Activated B cell treated with CpG ODN at 0.5 μM for 24 hours (primary cell): ENCODE measurements at regions not wholly inside any gene's neighbourhood (a gene's known extent, or its start where the extent isn't known, plus 50 kb on each side); places are given as distances from the start of the nearest gene placed in this dataset.
"Not testable (repeated sequence)": the region's sequence is repeated elsewhere in the genome, so short reads cannot be mapped to it uniquely, and the experiment has no call there.

Experiments used
- ATAC-seq: fragments of 200-7000 bp; cut with Tn5 transposase; one replicate; pipeline ENCODE4 v1.10.0; 2021; ENCODE audit warnings: low read depth, mild to moderate bottlenecking, moderate library complexity
- CTCF ChIA-PET: fragments of 350-600 bp; sonication (Branson Sonifier 250); formaldehyde crosslinking; loops from one replicate; lab custom pipeline; 2021; ENCODE audit warnings: antibody characterized with exemption; lab: Charles Lee
- POLR2A ChIA-PET: fragments of 350-600 bp; sonication (Branson Sonifier 250); formaldehyde crosslinking; loops from one replicate; lab custom pipeline; 2021; ENCODE audit warnings: antibody characterized with exemption; lab: Charles Lee
- DNase-seq: peaks from one replicate; pipeline ENCODE4 v3.0.0; 2022
- H3K27ac Mint-ChIP-seq: one replicate; pipeline ENCODE4 v1.8.0; 2020; ENCODE audit warnings: mixed read lengths
- H3K27me3 Mint-ChIP-seq: one replicate; pipeline ENCODE4 v1.8.0; 2021; ENCODE audit warnings: mixed read lengths
- H3K36me3 Mint-ChIP-seq: one replicate; pipeline ENCODE4 v1.8.0; 2021; ENCODE audit warnings: low read depth, mixed read lengths
- H3K4me1 Mint-ChIP-seq: one replicate; pipeline ENCODE4 v1.8.0; 2021; ENCODE audit warnings: mixed read lengths
- H3K4me3 Mint-ChIP-seq: one replicate; pipeline ENCODE4 v1.8.0; 2020; ENCODE audit warnings: mild to moderate bottlenecking, mixed read lengths
- H3K9me3 Mint-ChIP-seq: one replicate; pipeline ENCODE4 v1.8.0; 2020; ENCODE audit warnings: mixed read lengths
- intact Hi-C: fragments of 100-400 bp; cut with micrococcal nuclease; formaldehyde crosslinking; loops from one replicate; pipeline ENCODE4 v1.15.1; 2024
- TF ChIP-seq, protein P1 (sequence below): fragments of 200-600 bp; IDR thresholded peaks from one replicate; pipeline ENCODE4 v1.8.0; 2022; ENCODE audit warnings: antibody characterized with exemption, mild to moderate bottlenecking

DNA sequence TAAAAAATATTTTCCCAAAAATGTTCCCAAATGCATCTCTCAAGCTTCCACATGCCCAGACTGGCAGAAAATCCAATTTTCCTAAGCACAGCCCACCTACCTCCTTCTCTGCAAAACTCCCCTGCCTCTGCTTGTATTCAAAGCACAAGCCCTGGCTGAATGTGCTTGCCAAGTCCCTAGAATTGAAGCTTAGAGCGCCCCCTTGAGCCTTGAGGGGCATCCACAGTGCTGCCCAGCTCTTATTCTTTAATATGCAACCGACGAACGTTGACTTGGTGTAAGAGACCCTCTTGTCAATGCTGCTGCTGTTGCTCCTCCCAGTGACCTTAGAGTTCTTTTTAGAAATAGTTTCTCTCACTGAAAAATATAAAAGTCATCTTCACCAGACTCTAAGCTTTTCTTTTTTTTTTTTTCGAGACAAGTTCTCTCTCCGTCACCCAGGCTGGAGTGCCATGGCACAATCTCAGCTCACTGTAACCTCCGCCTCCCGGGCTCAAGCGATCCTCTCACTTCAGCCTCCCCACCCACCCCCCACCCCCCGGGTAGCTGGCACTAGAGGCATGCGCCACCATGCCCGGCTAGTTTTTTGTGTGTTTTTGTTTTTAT, 63.5 kb upstream of the CAPRIN1 start:
- DNase-seq = peak; percentile 29
- TF ChIP-seq, protein P1, sequence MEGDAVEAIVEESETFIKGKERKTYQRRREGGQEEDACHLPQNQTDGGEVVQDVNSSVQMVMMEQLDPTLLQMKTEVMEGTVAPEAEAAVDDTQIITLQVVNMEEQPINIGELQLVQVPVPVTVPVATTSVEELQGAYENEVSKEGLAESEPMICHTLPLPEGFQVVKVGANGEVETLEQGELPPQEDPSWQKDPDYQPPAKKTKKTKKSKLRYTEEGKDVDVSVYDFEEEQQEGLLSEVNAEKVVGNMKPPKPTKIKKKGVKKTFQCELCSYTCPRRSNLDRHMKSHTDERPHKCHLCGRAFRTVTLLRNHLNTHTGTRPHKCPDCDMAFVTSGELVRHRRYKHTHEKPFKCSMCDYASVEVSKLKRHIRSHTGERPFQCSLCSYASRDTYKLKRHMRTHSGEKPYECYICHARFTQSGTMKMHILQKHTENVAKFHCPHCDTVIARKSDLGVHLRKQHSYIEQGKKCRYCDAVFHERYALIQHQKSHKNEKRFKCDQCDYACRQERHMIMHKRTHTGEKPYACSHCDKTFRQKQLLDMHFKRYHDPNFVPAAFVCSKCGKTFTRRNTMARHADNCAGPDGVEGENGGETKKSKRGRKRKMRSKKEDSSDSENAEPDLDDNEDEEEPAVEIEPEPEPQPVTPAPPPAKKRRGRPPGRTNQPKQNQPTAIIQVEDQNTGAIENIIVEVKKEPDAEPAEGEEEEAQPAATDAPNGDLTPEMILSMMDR = no peak
- intact Hi-C loops = loop anchor here (1.0 to 2.0 kb wide), 5 partner anchors 17 to 371 kb away; partner anchors contain the start of gene ABTB2
- no peak overlapping the region for H3K4me3 Mint-ChIP-seq
- no peaks in the 10 kb centered on the region for H3K9me3 Mint-ChIP-seq
- ATAC-seq = peak; percentile 92
- no peaks in the 10 kb centered on the region for H3K36me3 Mint-ChIP-seq
- H3K27ac Mint-ChIP-seq = no peak overlapping the region
- peaks cover 3% of the 10 kb centered on the region for H3K4me1 Mint-ChIP-seq
- ChIA-PET POLR2A (no interaction called here), CTCF (interaction anchor here (0.6 to 4.0 kb wide), 25 partner anchors 8 to 866 kb away, joined by 3 to 52 read pairs (median 4); no protein-coding TSS in a partner anchor)
- peaks cover 7% of the 10 kb centered on the region for H3K27me3 Mint-ChIP-seq

DNA sequence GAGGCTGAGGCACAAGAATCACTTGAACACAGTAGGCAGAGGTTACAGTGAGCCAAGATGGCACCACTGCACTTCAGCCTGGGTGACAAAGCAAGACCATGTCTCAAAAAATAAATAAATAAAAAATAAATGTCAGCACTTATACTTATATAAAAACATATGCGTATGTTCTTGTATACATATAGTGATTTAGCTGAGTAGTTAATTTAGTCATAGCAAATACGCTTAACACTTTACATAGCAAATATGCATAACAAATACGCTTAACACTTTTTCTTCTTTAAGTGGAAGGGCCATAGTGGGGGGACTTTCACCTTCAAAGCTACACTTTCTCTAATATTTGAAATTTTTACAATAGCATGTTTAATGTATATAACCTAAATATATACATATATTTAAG, 64.0 kb upstream of the CAPRIN1 start:
- ChIA-PET CTCF (interaction anchor here (0.6 to 4.0 kb wide), 23 partner anchors 9 to 866 kb away, joined by 3 to 52 read pairs (median 4); no protein-coding TSS in a partner anchor), POLR2A (no interaction called here)
- DNase-seq = no peak
- intact Hi-C loops = no loop called here
- no peaks in the 10 kb centered on the region for H3K9me3 Mint-ChIP-seq
- no peaks in the 10 kb centered on the region for H3K36me3 Mint-ChIP-seq
- peaks cover 3% of the 10 kb centered on the region for H3K4me1 Mint-ChIP-seq
- no peak overlapping the region for H3K27ac Mint-ChIP-seq
- H3K27me3 Mint-ChIP-seq = peaks cover 7% of the 10 kb centered on the region
- no peak overlapping the region for H3K4me3 Mint-ChIP-seq
- TF ChIP-seq, protein P1 = no peak
- ATAC-seq = no peak

DNA sequence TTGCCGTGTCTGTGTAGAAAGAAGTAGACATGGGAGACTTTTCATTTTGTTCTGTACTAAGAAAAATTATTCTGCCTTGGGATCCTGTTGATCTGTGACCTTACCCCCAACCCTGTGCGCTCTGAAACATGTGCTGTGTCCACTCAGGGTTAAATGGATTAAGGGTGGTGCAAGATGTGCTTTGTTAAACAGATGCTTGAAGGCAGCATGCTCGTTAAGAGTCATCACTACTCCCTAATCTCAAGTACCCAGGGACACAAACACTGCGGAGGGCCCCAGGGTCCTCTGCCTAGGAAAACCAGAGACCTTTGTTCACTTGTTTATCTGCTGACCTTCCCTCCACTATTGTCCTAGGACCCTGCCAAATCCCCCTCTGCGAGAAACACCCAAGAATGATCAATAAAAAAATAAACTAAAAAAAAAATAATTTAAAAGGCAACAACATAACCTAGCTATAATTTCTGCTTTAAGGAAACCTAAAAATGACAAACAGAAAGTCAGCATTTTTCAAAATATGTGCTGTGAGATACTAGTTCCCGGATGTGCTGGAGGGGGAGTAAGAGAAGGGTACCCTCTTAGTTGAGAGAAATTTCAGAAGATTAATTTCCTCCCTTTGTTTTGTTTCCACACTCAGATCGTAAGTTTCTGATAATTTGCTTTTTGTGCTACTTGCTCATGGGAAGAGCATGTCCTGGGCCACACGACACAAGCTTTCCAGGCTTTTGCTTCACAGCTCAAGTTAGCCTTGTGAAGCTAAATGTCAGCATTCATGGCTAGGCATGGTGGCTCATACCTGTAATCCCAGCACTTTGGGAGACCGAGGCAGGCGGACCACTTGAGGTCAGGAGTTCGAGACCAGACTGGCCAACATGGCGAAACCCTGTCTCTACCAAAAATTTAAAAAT, 64.7 kb upstream of the CAPRIN1 start:
- POLR2A ChIA-PET, H3K9me3 Mint-ChIP-seq, H3K36me3 Mint-ChIP-seq, H3K27me3 Mint-ChIP-seq, H3K4me3 Mint-ChIP-seq, intact Hi-C loops, ATAC-seq, H3K27ac Mint-ChIP-seq, DNase-seq, H3K4me1 Mint-ChIP-seq: not testable (repeated sequence)
- CTCF ChIA-PET = interaction anchor here (1.1 to 4.0 kb wide), 12 partner anchors 10 to 180 kb away, joined by 3 to 52 read pairs (median 12); no protein-coding TSS in a partner anchor

DNA sequence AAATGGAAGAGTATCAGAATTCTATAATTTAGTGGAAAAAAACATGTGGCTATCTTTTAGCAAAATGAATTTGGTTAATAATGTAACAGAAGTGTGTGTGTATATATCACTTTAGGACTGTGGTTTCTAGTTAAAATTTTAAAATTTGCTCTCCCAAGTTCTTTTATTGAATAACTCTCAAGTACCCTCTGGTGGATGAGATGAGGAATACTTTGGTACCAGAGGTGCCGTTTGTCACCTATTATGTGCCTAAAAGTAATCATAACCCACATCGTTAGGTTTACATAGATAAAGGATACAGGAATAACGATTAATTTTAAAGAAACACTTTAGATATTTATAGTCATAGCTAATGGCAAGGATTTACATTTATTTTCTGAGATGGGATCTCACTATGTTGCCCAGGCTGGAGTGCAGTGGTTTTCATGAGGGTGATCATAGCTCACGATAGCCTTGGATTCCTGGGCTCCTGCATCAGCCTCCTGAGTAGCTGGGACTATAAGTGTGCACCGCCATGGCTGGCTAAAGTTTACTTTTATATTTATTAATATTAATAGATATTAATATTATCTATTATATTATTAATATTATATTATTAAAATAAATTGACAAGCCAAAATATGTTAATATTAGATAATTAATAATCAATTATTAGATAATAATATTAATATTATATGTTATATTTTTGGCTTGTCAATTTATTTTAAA, 66.7 kb upstream of the CAPRIN1 start:
- H3K27me3 Mint-ChIP-seq = peaks cover 4% of the 10 kb centered on the region
- no peak for ATAC-seq

DNA sequence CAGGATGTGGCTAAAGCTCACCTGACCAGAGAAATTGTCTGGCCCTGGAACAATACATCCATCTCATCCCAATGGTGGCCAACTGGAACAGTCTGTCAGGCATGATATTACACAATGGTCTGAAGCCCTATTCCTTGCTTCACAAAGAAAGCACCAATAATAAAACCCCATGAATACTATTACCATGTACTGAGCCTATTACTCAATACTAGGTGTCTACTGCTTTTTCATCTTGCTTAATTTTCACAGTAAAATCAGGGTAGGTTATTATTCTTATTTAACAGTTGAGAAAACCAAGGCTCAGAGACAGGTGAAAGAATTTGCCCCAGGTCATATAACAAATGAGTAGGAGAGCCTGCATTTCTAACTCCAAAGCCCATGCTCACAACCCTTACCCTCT, 68.9 kb upstream of the CAPRIN1 start:
- intact Hi-C loops = no loop called here
- Mint-ChIP-seq H3K4me3 (no peak overlapping the region), H3K27me3 (peaks cover 2% of the 10 kb centered on the region), H3K27ac (no peak overlapping the region), H3K4me1 (no peaks in the 10 kb centered on the region), H3K9me3 (no peaks in the 10 kb centered on the region), H3K36me3 (no peaks in the 10 kb centered on the region)
- DNase-seq = no peak
- TF ChIP-seq, protein P1 = no peak
- POLR2A ChIA-PET = interaction anchor here (0.6 kb wide), 1 partner anchor 175 kb away, joined by 6 read pairs; no protein-coding TSS in a partner anchor
- no peak for ATAC-seq
- CTCF ChIA-PET = interaction anchor here (1.5 kb wide), 1 partner anchor 124 kb away, joined by 3 read pairs; no protein-coding TSS in a partner anchor

More for the DNA sequence above, 66.7 kb upstream of the CAPRIN1 start:
- H3K27ac Mint-ChIP-seq = no peak overlapping the region
- H3K4me1 Mint-ChIP-seq = no peaks in the 10 kb centered on the region
- intact Hi-C loops = loop anchor here (1.0 kb wide), 1 partner anchor 127 kb away; no protein-coding TSS in a partner anchor
- no peak for DNase-seq
- POLR2A ChIA-PET = interaction anchor here (0.7 kb wide), 1 partner anchor 83 kb away, joined by 3 read pairs; no protein-coding TSS in a partner anchor
- TF ChIP-seq, protein P1 = no peak
- CTCF ChIA-PET = interaction anchor here (0.7 kb wide), 2 partner anchors 14 to 121 kb away, joined by 3 to 4 read pairs; no protein-coding TSS in a partner anchor
- H3K4me3 Mint-ChIP-seq = no peak overlapping the region
- H3K36me3 Mint-ChIP-seq = no peaks in the 10 kb centered on the region
- no peaks in the 10 kb centered on the region for H3K9me3 Mint-ChIP-seq
